GM18858 (cell line): ENCODE measurements at regions not wholly inside any gene's neighbourhood (a gene's known extent, or its start where the extent isn't known, plus 50 kb on each side); places are given as distances from the start of the nearest gene placed in this dataset.

ENCODE experiments used
- ATAC-seq: cut with Tn5 transposase; IDR thresholded peaks from one replicate; pipeline ENCODE4 v1.9.1; 2021; ENCODE audit not compliant: unreplicated experiment

DNA sequence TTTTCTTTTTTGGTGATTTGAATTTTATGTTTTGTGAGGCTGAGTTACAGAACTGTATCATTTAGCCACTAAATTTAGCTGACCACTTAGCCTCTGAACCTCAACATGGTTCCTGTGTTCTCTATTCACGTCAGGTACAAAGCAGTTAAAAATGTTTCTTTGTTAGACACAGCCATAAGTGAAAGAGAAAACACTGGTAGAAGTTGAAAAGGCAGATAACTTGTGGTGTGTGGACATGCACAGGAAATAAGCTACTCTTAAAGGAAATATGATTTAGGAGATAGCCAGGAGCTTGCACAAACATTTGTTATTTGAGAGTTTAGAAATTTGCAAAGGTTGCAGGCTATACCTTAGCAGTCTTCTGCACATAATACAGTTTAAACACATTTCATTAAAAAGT lies 171.0 kb upstream of the RPS6KA3 start:
- no peak for ATAC-seq

DNA sequence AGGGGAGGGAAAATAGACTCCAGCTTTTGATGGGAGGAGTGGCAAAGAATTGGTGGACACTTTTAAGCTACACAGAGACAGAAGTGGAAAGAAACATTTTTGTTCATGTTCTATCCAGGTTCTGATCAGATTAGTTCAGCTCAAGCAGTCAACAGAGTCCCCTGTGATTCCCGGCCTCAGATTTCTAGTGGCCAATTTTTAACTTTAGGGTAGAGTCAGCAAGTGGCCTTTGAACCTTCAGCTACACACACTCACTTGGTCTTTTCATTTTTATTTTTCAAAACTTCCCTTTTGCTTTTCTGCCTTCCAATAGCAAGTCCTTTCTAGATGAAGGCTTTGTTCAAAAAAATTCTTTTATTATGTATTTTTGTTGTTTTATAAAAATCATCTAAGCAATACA lies 169.2 kb upstream of the RPS6KA3 start:
- ATAC-seq, result no peak

DNA sequence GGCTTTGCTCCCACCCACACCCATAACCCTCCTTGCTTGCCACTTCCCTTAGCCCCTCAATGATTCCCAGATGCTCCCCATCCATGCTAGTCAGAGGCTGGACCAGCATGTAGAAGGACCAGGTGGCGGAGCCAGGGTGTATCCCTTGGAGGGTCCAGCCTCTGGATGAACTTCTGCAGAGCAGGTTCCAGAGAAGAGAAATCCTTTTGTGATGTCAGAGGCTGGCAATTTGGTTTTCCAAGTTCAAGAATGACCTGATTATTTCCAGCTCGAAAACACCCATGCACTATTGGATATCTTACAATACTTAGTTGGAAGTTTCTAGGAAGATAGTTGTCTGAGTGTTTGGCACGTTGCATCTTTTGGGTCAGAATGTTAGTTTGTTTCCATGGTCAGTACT lies 168.3 kb upstream of the RPS6KA3 start:
- no peak for ATAC-seq

DNA sequence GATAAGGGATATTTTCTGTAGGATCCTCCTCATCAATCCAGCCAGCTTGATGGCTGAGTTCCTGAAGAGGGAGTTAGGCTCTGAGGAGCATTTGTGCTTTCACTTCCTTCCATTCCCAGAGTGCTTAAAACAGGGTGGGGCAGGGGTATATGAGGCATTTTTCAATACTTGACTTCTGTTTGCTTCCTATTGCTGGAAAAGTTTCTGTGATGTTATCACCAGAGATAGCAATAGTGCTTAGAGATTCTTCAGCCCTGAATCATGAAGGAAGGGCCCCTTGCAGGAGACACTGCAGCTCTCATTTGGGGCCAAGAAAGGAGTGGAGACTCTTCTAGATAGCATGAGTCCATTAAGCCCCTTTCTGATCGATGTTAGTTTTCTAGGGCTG lies 166.7 kb upstream of the RPS6KA3 start:
- ATAC-seq, result no peak

DNA sequence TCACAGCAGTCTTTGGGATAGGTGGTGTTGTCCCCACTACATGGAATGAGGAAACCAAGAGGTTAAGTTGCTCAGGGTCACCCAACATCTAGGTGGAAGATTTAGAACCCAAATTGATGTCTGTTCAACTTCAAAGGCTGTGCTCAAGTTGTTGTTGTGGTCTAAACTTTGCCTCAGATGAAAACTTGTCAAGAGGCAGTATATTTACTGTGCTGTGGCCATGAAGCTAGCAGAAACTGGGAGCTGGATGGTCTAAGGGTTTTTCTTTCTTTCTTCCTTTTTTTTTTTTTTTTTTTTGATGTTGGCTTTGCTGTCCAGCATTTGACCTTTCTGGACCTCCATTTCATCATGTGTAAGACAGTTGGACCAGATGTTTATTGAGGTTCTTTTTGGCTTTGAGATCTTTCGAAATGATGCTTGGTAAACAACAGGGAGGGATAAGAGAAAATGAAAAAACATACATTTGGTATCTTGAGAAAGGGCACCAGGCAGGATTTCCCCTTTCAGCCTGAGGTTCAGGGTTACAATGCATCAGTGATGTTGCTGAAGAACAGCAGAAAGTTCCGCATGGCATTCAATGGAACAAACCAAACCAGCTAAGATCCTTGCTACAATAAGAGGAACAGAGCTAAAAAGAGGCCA lies 166.2 kb upstream of the RPS6KA3 start:
- ATAC-seq, result no peak

DNA sequence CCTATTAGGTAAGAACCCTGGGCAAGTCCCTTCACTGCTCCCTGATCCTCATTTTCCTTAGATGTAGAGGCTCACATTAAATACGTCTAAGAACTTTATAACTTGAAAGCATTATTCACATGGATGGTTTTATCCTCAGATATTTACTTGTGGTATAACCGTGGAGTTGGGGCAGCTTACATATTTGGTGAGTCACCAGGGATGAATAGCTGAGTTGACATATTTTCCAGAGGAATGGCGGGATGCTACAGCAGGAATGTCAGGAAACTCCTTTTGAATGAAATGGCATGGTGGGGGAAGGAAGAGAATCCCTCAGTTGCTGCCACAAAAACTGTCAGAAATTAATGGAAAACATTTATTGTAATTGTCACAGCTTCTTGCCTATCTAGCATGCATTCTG lies 165.3 kb upstream of the RPS6KA3 start:
- no peak for ATAC-seq

DNA sequence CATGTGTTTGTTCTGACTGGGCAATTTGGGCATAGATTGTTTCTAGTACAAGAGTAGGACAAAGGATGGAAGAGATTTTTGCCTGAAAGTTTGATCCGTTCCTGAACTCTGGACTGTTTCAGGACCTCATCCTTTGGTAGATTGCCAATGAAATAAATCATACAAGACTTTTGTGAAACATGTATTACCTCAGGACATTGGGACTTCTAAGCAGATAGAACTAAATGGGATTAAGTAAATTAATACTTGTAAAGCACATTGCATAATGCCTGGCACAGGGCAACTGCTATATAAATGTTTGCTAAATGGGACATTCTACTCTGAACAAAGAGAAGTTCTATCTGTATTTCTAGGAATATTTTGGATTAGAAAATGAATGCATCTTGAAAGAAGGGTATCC lies 164.8 kb upstream of the RPS6KA3 start:
- no peak for ATAC-seq

DNA sequence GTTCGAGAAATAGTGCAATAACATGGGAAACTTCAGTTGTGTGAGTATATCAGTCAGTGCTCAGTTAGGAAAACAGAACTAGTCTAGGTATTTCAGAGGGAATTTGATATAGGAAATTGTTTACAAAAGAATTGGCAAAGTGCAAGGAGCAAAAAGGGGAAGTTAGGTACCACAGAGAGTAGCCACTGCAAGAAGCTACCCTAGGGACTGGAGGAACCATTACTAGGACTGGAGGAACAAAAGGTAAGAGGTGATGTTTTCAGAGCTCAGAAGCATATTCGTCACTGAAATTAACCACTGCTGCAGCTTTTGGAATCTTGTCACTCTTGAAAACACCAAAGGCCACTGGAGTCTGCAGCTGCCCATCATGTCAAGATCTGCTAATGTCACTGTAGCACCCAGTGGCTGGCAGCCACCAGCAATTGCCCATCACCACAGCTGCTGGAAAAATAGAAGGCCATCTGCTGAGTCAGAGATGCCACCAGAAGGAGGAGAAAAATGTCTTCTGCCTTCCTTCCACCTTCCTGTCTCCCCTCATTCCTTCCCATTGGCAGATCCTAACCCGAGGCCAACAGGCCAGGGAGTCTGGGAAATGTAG lies 160.6 kb upstream of the RPS6KA3 start:
- ATAC-seq, result peak; percentile 55

DNA sequence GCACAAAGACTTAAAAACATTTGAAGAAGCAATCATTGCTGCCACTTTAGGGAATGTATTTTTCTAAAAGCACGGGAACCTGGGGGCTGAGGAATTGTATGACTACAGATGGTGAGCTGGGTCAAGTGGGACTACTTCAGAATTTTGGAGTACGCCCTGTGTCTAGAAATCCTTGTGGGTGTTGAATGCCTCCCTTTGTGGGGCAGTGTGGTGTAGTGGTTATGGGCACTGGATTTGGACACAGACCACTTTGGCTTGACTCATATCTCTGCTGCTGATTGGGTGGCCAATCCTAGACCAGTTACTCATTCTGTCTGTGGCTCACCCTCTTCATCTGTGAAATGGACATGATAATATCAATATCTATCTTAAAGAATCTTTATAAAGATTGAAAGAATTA lies 155.0 kb upstream of the RPS6KA3 start:
- ATAC-seq, result no peak

DNA sequence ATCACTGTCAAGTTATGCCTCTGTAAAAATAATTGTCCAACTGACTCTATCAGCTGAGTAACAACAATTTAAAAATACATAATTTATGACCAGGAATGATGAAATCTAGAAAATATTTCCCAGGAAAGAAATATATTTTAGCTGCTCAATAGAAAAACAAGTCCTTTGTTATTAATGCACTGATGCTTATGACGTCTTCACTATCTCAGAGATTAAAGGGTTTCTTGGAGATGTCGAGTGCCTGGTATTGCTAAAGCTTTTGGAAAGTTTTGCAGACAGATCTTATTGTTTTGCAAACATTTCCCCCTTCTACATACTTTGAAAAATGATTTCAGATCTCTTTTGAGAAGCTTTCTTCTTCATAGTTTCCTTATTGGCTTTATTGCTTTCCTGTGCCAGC lies 154.6 kb upstream of the RPS6KA3 start:
- no peak for ATAC-seq

DNA sequence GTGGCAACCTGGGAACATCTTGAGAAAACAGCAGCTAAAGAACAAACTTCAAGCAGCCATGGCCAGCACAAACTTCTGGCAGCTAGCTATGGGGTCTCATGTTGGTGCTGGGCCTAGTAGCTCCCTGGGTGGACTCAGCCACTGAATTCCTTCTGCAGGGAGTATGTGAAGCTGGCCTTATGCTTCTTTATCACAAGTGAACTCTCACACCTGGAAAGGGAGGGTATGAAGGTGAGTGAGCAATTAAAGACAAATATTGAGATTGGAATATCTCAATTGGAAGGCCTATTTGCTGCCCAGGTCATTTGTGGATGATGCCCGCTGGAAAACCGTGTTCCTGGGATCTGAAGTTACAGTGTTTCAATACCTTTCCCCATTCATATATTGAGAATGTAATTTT lies 153.3 kb upstream of the RPS6KA3 start:
- ATAC-seq, result no peak

DNA sequence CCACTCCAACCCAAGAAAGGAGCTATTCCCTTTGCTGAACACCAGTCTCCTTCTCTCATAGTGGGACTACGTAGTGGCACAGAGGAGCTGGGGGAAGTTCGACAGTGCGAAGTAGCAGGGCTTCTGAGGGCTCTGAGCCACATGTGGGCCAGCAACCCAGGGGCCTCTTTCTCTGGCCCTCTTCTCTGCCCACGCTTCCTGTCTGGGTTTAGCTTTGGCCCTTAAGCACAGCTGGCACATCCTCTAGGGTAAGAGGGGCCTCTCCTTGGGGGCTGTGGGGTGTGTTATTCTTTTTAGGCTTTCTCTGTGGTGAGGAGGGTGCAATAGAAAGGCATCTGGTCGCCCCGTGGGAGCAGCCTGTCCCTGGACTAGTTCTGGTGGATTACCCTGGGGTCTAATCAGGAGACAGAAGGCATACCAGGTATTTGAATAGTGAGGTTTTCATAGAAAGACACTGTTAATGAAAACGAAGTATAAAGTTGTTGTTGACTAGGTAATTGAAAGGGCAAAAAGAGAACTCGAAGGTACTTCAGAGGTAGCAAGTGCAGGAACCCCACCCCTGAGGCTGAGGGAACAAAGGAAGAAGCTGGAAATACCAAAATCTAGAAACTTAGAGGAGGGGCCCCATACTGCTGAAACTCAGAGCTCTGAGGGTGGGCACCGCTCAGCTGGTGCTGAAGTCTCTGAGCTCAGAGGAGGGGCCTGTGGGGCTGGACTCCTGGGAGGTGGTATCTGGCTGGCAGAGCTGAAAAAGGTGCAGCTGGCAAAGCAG lies 151.9 kb upstream of the RPS6KA3 start:
- ATAC-seq, result peak; percentile 55

DNA sequence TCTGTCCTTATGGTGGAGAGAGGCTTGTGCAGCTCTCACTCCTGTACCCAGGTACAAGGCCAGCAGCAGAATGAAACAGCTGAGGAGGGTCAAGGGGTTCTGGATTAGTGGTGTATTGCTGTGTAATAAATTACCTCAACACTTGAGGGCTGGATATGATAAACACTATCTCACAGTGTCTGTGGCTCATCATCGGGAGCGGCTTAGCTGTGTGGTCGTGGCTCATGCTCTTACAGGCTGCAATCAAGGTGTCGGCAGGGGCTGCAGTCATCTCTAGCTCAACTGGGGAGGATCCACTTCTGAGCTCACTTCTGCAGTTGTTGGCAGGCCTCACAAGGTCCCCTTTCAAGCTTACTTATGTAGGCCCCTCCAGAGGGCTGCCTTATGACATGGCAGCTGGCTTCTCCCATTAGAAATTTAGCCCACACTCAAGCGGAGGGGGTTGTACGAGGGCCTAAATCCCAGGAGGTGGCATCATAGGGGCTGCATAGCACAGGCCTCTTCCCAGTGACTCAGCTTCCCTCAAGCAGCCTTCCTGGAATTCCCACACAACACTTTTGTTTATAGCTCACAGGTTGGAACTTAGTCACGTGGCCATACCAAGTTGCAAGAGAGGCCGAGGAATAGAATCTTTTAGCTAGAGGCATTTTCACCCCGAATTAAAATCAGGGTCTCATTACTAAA lies 148.2 kb upstream of the RPS6KA3 start:
- no peak for ATAC-seq

DNA sequence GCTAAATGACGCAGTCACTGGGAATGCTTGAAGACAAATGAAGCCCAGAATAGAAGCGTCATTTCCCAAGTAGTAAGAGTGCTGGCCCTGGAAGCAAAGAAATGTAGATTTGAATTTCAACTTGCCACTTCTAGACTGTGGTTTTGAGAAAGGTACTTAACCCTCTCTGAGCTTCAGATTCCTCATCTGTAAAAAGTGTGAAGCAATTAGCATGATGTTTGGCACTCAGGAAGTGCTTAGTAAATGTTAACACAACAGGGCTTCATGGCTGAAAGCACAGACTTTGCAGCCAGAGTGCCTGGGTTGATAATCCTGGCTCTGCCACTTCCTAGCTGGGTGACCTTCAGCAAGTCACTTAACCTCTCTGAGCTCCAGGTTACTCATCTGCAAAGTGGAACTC lies 147.4 kb upstream of the RPS6KA3 start:
- ATAC-seq, result no peak

DNA sequence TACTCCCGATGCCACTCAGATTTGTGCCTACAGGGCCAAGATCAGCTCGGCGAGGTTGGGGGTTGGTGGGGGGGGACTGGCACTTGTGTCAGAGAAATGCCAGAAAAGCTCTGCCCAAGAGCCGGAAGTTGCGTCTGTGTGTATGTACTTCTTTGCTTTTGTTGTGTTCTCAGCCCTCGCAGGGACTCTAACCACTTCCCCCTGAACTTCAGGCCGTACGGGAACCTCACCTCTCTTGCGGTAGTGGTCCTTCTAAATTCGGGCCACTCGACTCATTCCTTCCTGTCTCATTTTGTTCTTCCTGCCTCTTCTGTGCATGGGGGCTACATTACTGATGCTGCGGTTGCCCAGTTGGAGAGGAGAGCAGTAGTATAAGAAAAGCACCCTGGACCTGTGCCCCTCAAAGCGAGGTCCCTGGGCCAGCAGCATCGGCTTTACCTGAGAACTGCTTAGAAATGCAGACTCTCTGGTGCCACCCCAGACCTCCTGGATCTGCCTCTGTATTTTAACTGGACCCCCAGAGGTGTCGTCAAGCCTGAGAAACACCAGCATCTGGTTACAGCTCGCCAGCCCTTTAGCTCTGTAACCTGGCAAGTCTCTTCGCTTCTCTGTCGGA lies 146.3 kb upstream of the RPS6KA3 start:
- ATAC-seq, result peak; percentile 61

DNA sequence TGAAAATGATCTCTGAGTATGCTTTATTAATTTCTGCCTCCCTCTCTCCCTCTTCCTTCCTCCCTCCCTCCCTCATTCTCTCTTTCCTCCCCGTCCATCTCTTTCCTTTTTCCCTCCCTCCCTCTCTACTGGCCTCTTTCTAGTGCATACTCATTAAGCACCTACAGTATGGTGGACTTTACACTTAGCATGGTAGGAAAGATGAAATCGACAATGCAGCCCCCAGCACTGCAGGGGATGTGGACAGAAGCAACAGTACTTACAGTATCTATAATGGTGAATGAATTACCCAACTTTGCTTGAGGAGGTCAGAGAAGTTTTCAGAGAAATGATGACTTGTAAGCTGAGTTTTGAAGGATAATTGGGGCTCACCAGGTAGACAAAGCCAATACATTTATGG lies 143.8 kb upstream of the RPS6KA3 start:
- no peak for ATAC-seq

DNA sequence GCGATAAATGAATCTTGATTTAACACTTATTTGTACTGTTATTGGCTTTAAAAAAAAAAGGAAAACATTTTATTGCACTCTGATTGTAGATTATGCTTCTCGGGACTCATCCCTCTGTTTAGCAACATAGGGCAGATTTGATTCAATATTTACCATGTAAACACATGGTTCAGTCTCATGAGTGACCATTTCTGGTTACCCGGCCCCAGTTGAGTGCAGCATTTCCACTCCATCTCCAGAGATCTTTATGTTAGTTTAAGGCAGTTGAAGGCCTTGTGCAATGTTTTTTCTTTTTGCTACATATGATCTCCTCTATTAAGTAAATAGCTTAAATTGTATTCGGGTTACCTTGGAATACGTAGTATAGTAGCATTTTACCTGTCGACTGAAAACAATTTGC lies 143.3 kb upstream of the RPS6KA3 start:
- no peak for ATAC-seq

DNA sequence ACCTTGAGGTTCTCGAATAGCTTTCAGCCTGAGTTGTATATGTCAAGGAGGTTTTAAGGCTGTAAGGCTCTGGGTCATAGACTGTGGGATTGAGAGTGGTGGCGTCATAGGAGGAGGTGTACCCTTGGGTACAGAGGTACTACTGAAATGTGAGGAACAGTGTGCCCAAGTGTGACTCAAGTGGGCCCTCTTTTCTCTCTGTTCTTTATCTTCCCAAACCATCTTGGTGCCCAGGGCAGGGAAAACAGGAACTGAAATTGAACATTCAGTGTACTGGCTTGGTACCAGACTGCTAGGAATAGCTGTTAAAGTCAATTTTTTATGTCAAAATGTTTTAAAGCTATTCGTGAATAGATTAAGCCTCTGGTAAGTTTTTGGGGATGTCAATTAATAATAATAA lies 136.2 kb upstream of the RPS6KA3 start:
- ATAC-seq, result no peak

DNA sequence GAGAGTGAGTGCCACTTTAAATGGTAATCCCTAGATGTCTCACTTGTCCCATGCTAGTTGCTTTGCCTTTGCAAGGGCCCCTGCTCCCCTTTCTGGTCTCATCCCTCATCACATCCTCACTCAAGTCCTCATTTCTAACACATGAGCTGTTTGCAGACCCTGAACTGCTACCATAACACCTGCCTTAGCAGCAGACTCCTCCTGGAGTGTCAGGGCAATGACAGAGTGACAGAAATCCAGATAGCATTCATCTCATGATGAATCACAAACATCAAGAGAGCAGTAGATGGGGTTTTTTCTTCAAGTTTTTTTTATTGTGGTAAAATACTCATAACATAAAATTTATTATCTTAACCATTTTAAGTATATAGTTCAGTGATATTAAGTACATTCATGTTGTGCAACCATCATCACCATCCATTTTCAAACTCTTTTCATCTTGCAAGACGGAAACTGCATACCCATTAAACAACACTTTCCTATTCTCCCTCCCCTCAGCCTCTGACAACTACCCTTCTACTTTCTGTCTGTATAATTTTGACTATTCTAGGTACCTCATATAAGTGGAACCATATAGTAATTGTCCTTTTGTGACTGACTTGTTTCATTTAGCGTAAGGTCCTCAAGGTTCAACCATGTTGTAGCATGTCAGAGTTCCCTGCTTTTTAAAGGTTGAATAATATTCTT lies 133.2 kb upstream of the RPS6KA3 start:
- ATAC-seq, result no peak

DNA sequence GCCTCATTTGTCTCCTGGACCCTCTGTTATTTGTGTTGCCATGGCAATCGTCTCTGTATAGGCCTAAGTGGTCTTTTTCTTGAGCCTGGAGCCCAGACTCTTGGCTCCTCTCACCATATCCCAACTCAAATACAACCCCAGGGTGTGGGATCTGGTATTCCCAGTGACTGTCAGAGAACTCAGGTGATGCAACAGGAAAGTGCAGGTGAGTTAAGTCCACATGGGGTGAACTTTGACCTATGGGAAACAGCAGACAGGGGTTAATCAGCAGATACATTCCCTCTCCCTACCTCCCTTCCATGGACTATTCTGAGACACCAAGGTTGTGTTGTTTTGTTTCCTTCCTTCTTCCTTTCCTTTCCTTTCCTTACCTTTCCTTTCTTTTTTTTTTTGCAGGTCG lies 130.9 kb upstream of the RPS6KA3 start:
- no peak for ATAC-seq

DNA sequence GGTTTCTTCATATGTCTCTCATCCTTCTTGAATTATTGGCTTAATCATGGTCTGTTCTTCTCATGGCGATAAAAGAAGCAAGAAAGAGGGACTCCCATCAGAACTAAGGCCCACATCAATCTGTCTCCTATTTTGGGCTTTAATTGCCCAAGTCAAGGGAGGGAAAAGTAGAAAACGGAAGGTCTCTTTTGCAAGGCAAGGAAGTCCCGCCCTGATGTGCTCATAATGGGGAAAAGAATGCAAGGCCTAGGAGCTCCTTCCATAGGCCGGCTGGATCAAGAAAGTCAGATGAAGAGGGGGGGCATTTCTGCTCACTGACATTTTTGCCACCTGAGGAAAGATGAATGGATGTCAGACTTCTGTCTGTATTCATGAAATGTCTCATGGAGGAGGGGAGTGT lies 127.7 kb upstream of the RPS6KA3 start:
- ATAC-seq, result no peak
